HG02943 (cell line): ENCODE measurements at regions not wholly inside any gene's neighbourhood (a gene's known extent, or its start where the extent isn't known, plus 50 kb on each side); places are given as distances from the start of the nearest gene placed in this dataset.
A peak's percentile ranks its signal among the peaks of the same experiment; 100 is the strongest.
"Not testable (repeated sequence)": the region's sequence is repeated elsewhere in the genome, so short reads cannot be mapped to it uniquely, and the experiment has no call there.

Experiments
- ATAC-seq: cut with Tn5 transposase; IDR thresholded peaks from one replicate; pipeline ENCODE4 v1.9.1; 2021; ENCODE audit warnings: mild to moderate bottlenecking, low read depth, moderate library complexity; ENCODE audit not compliant: unreplicated experiment

GRCh38 chr17:31631766-31632165, 227.3 kb downstream of the COPRS start:
- no peak for ATAC-seq

GRCh38 chr17:31630866-31631265, 228.2 kb downstream of the COPRS start:
- ATAC-seq: not testable (repeated sequence)

- no peak for ATAC-seq
Observed at GRCh38 chr17:31629696-31630470, 229.2 kb downstream of the COPRS start.

- no peak for ATAC-seq
Observed at GRCh38 chr17:31627960-31628359, 231.1 kb downstream of the COPRS start.

- ATAC-seq: no peak
Observed at GRCh38 chr17:31623990-31624389, 232.5 kb downstream of the RAB11FIP4 start.

GRCh38 chr17:31622500-31622899, 231.0 kb downstream of the RAB11FIP4 start:
- ATAC-seq: no peak

GRCh38 chr17:31621566-31621965, 230.1 kb downstream of the RAB11FIP4 start:
- no peak for ATAC-seq

- ATAC-seq: not testable (repeated sequence)
Observed at GRCh38 chr17:31611053-31611452, 219.6 kb downstream of the RAB11FIP4 start.

- no peak for ATAC-seq
Observed at GRCh38 chr17:31609996-31610910, 218.8 kb downstream of the RAB11FIP4 start.

- no peak for ATAC-seq
Observed at GRCh38 chr17:31609331-31609730, 217.9 kb downstream of the RAB11FIP4 start.

GRCh38 chr17:31608659-31609254, 217.3 kb downstream of the RAB11FIP4 start:
- ATAC-seq: no peak

- ATAC-seq: no peak
Observed at GRCh38 chr17:31605761-31606160, 214.3 kb downstream of the RAB11FIP4 start.

GRCh38 chr17:31604936-31605335, 213.5 kb downstream of the RAB11FIP4 start:
- ATAC-seq: no peak

- not testable (repeated sequence) for ATAC-seq
Observed at GRCh38 chr17:31600144-31600543, 208.7 kb downstream of the RAB11FIP4 start.

GRCh38 chr17:31598921-31599571, 207.6 kb downstream of the RAB11FIP4 start:
- no peak for ATAC-seq

- ATAC-seq: no peak
Observed at GRCh38 chr17:31598399-31598782, 206.9 kb downstream of the RAB11FIP4 start.

GRCh38 chr17:31597646-31598398, 206.3 kb downstream of the RAB11FIP4 start:
- ATAC-seq: no peak

GRCh38 chr17:31596382-31597323, 205.2 kb downstream of the RAB11FIP4 start:
- peak; percentile 65 for ATAC-seq
